ENCODE measurements at regions not wholly inside any gene's neighbourhood (a gene's known extent, or its start where the extent isn't known, plus 50 kb on each side); places are given as distances from the start of the nearest gene placed in this dataset.

- Histone ChIP-seq H3K4me3 (ENCODE audit: low read depth in 2 of 2, low read length in 2 of 2) (no peak overlapping the region), H3K36me3 (ENCODE audit: control insufficient read depth, insufficient read depth, low read length) (no peaks in the 10 kb centered on the region), H3K27ac (ENCODE audit: low read length) (no peak overlapping the region), H3K9me3 (ENCODE audit: control insufficient read depth, insufficient read depth, low read depth, low read length) (no peaks in the 10 kb centered on the region), H3K4me1 (ENCODE audit: control insufficient read depth, insufficient read depth, low read length) (no peaks in the 10 kb centered on the region), H3K27me3 (ENCODE audit: control insufficient read depth, insufficient read depth, low read length) (no peaks in the 10 kb centered on the region)
- TF ChIP-seq TCF7L2 (IDR thresholded peaks at IDR 0.05; ENCODE audit: low read depth, low read length): no peak
- TF ChIP-seq CTCF (IDR thresholded peaks at IDR 0.05): no peak
- TF ChIP-seq REST (IDR thresholded peaks at IDR 0.05; ENCODE audit: insufficient read depth in 1 of 2, low read depth in 2 of 2, low read length in 1 of 2): no peak
- POLR2A ChIA-PET: no interaction called here
- intact Hi-C loops (cut with micrococcal nuclease; ENCODE audit: unreplicated experiment) (no loop called here), in situ Hi-C loops (cut with HindIII; ENCODE audit: low pct_unique_long_range_greater_than_20kb, low sequenced_read_pairs) (no loop called here)
- no peak for ATAC-seq
- CTCF ChIA-PET: no interaction called here
- DNase-seq (ENCODE audit: low read depth, low spot score): no peak
- BruUV-seq (replicated peaks): no TSS peak
These were observed 227.3 kb upstream of the GLRA1 start for GRCh38 chr5:152151940-152152339.

GRCh38 chr5:152151113-152151512 lies 226.5 kb upstream of the GLRA1 start:
- ChIA-PET POLR2A (no interaction called here), CTCF (no interaction called here)
- in situ Hi-C loops (cut with HindIII; ENCODE audit: low pct_unique_long_range_greater_than_20kb, low sequenced_read_pairs) (no loop called here), intact Hi-C loops (cut with micrococcal nuclease; ENCODE audit: unreplicated experiment) (no loop called here)
- H3K4me1 ChIP-seq (ENCODE audit: control insufficient read depth, insufficient read depth, low read length): no peaks in the 10 kb centered on the region
- no peak overlapping the region for H3K27ac ChIP-seq (ENCODE audit: low read length)
- no peak for DNase-seq (ENCODE audit: low read depth, low spot score)
- TF ChIP-seq SIN3A (IDR thresholded peaks at IDR 0.05; ENCODE audit: borderline replicate concordance, insufficient read depth, low read depth, low read length) (no peak), TCF7L2 (IDR thresholded peaks at IDR 0.05; ENCODE audit: low read depth, low read length) (no peak), CTCF (IDR thresholded peaks at IDR 0.05) (no peak)
- BruUV-seq (replicated peaks): no TSS peak
- no peak overlapping the region for H3K4me3 ChIP-seq (ENCODE audit: low read depth in 2 of 2, low read length in 2 of 2)
- no peaks in the 10 kb centered on the region for H3K27me3 ChIP-seq (ENCODE audit: control insufficient read depth, insufficient read depth, low read length)
- no peak for ATAC-seq
- no peaks in the 10 kb centered on the region for H3K9me3 ChIP-seq (ENCODE audit: control insufficient read depth, insufficient read depth, low read depth, low read length)
- no peaks in the 10 kb centered on the region for H3K36me3 ChIP-seq (ENCODE audit: control insufficient read depth, insufficient read depth, low read length)

GRCh38 chr5:152147286-152147685 lies 222.6 kb upstream of the GLRA1 start:
- no peak overlapping the region for H3K4me3 ChIP-seq (ENCODE audit: low read depth in 2 of 2, low read length in 2 of 2)
- DNase-seq (ENCODE audit: low read depth, low spot score) (no peak), ATAC-seq (no peak)
- BruUV-seq (replicated peaks): no TSS peak
- ChIA-PET POLR2A (no interaction called here), CTCF (no interaction called here)
- no peaks in the 10 kb centered on the region for H3K27me3 ChIP-seq (ENCODE audit: control insufficient read depth, insufficient read depth, low read length)
- H3K4me1 ChIP-seq (ENCODE audit: control insufficient read depth, insufficient read depth, low read length): no peaks in the 10 kb centered on the region
- TF ChIP-seq SIN3A (IDR thresholded peaks at IDR 0.05; ENCODE audit: borderline replicate concordance, insufficient read depth, low read depth, low read length) (no peak), POLR2AphosphoS5 (IDR thresholded peaks at IDR 0.05; ENCODE audit: low read depth, low read length) (no peak), REST (IDR thresholded peaks at IDR 0.05; ENCODE audit: insufficient read depth in 1 of 2, low read depth in 2 of 2, low read length in 1 of 2) (no peak), TCF7L2 (IDR thresholded peaks at IDR 0.05; ENCODE audit: low read depth, low read length) (no peak), CTCF (IDR thresholded peaks at IDR 0.05) (no peak)
- no peaks in the 10 kb centered on the region for H3K36me3 ChIP-seq (ENCODE audit: control insufficient read depth, insufficient read depth, low read length)
- in situ Hi-C loops (cut with HindIII; ENCODE audit: low pct_unique_long_range_greater_than_20kb, low sequenced_read_pairs) (no loop called here), intact Hi-C loops (cut with micrococcal nuclease; ENCODE audit: unreplicated experiment) (loop anchor here (10.0 kb wide), 1 partner anchor 222 kb away; the partner anchor contains the start of gene GLRA1)
- H3K27ac ChIP-seq (ENCODE audit: low read length): no peak overlapping the region
- no peaks in the 10 kb centered on the region for H3K9me3 ChIP-seq (ENCODE audit: control insufficient read depth, insufficient read depth, low read depth, low read length)
